ENCODE measurements at regions not wholly inside any gene's neighbourhood (a gene's known extent, or its start where the extent isn't known, plus 50 kb on each side); places are given as distances from the start of the nearest gene placed in this dataset.

GRCh38 chrX:25067271-25068172 is 51.8 kb upstream of the ARX start:
- ChIA-PET CTCF (interaction anchor here (1.0 kb wide), 2 partner anchors 12 to 77 kb away, joined by 3 to 4 read pairs; no protein-coding TSS in a partner anchor), POLR2A (no interaction called here)
- no peak overlapping the region for H3K4me3 ChIP-seq (ENCODE audit: low read depth, low read length)
- no peak for TF ChIP-seq GFI1B (tag by site-specific recombination; IDR thresholded peaks at IDR 0.05)
- no peak for TF ChIP-seq ZNF623 (tag by site-specific recombination; IDR thresholded peaks at IDR 0.05)
- no peak for TF ChIP-seq KLF7 (tag by site-specific recombination; IDR thresholded peaks at IDR 0.05; ENCODE audit: borderline replicate concordance)
- no peak for TF ChIP-seq ZNF362 (tag by site-specific recombination; IDR thresholded peaks at IDR 0.05)
- no peak for TF ChIP-seq ZNF16 (tag by site-specific recombination; IDR thresholded peaks at IDR 0.05; ENCODE audit: low read depth)
- no peak for TF ChIP-seq ZNF132 (tag by site-specific recombination; IDR thresholded peaks at IDR 0.05; ENCODE audit: borderline replicate concordance)
- no peak for TF ChIP-seq ZNF23 (tag by site-specific recombination; IDR thresholded peaks at IDR 0.05; ENCODE audit: borderline replicate concordance)
- no peak for TF ChIP-seq IKZF3 (tag by site-specific recombination; IDR thresholded peaks at IDR 0.05)
- TF ChIP-seq BCL6B (tag by site-specific recombination; IDR thresholded peaks at IDR 0.05): no peak
- TF ChIP-seq PRDM10 (tag by site-specific recombination; IDR thresholded peaks at IDR 0.05): no peak
- no peak for TF ChIP-seq ZSCAN4 (tag by site-specific recombination; IDR thresholded peaks at IDR 0.05)
- no peak for TF ChIP-seq ZBTB11 (tag by site-specific recombination; conservative IDR thresholded peaks at IDR 0.05; ENCODE audit: low read depth)
- no peak for TF ChIP-seq ZIC2 (tag by site-specific recombination; IDR thresholded peaks at IDR 0.05)
- no peak overlapping the region for H3K27ac ChIP-seq (ENCODE audit: extremely low read depth, low read depth, low read length)
- H3K9me3 ChIP-seq (ENCODE audit: control insufficient read depth, insufficient read depth, low read depth, low read length): no peaks in the 10 kb centered on the region
- no peaks in the 10 kb centered on the region for H3K36me3 ChIP-seq (ENCODE audit: control insufficient read depth in 2 of 2, insufficient read depth in 1 of 2, low read length in 2 of 2)
- no peaks in the 10 kb centered on the region for H3K4me1 ChIP-seq (ENCODE audit: control insufficient read depth, insufficient read depth, low read length)
